ENCODE measurements at regions not wholly inside any gene's neighbourhood (a gene's known extent, or its start where the extent isn't known, plus 50 kb on each side); places are given as distances from the start of the nearest gene placed in this dataset.
A peak's percentile ranks its signal among the peaks of the same experiment; 100 is the strongest.

GRCh38 chr3:178437236-178437635 lies 99.0 kb upstream of the KCNMB2 start:
- DNase-seq (ENCODE audit: low spot score) = no peak

- DNase-seq (ENCODE audit: low spot score) = peak; percentile 74
Measured at GRCh38 chr3:178439504-178439903, 96.7 kb upstream of the KCNMB2 start.

- DNase-seq (ENCODE audit: low spot score) = no peak
Measured at GRCh38 chr3:178440043-178440442, 96.2 kb upstream of the KCNMB2 start.

GRCh38 chr3:178443634-178444033 lies 92.6 kb upstream of the KCNMB2 start:
- no peak for DNase-seq (ENCODE audit: low spot score)

- DNase-seq (ENCODE audit: low spot score) = no peak
Measured at GRCh38 chr3:178445139-178445538, 91.1 kb upstream of the KCNMB2 start.

- DNase-seq (ENCODE audit: low spot score) = no peak
Measured at GRCh38 chr3:178446059-178446458, 90.2 kb upstream of the KCNMB2 start.

- no peak for DNase-seq (ENCODE audit: low spot score)
Measured at GRCh38 chr3:178450476-178450875, 85.8 kb upstream of the KCNMB2 start.

GRCh38 chr3:178451799-178452198 lies 84.4 kb upstream of the KCNMB2 start:
- no peak for DNase-seq (ENCODE audit: low spot score)

- peak; percentile 15 for DNase-seq (ENCODE audit: low spot score)
Measured at GRCh38 chr3:178454726-178455125, 81.5 kb upstream of the KCNMB2 start.

- DNase-seq (ENCODE audit: low spot score) = no peak
Measured at GRCh38 chr3:178455226-178455625, 81.0 kb upstream of the KCNMB2 start.

- no peak for DNase-seq (ENCODE audit: low spot score)
Measured at GRCh38 chr3:178455946-178456345, 80.3 kb upstream of the KCNMB2 start.

- no peak for DNase-seq (ENCODE audit: low spot score)
Measured at GRCh38 chr3:178456621-178457285, 79.5 kb upstream of the KCNMB2 start.

- no peak for DNase-seq (ENCODE audit: low spot score)
Measured at GRCh38 chr3:178457511-178457910, 78.7 kb upstream of the KCNMB2 start.

GRCh38 chr3:178458313-178459037 lies 77.8 kb upstream of the KCNMB2 start:
- DNase-seq (ENCODE audit: low spot score) = no peak

- DNase-seq (ENCODE audit: low spot score) = no peak
Measured at GRCh38 chr3:178459038-178459410, 77.2 kb upstream of the KCNMB2 start.

GRCh38 chr3:178465260-178466180 lies 70.7 kb upstream of the KCNMB2 start:
- no peak for DNase-seq (ENCODE audit: low spot score)

- no peak for DNase-seq (ENCODE audit: low spot score)
Measured at GRCh38 chr3:178472941-178473340, 63.3 kb upstream of the KCNMB2 start.

- DNase-seq (ENCODE audit: low spot score) = no peak
Measured at GRCh38 chr3:178474526-178474925, 61.7 kb upstream of the KCNMB2 start.

- no peak for DNase-seq (ENCODE audit: low spot score)
Measured at GRCh38 chr3:178475062-178475461, 61.2 kb upstream of the KCNMB2 start.

- no peak for DNase-seq (ENCODE audit: low spot score)
Measured at GRCh38 chr3:178476886-178477285, 59.4 kb upstream of the KCNMB2 start.

GRCh38 chr3:178479446-178479845 lies 56.8 kb upstream of the KCNMB2 start:
- DNase-seq (ENCODE audit: low spot score) = no peak

- no peak for DNase-seq (ENCODE audit: low spot score)
Measured at GRCh38 chr3:178479860-178480259, 56.4 kb upstream of the KCNMB2 start.

GRCh38 chr3:178480274-178480673 lies 56.0 kb upstream of the KCNMB2 start:
- DNase-seq (ENCODE audit: low spot score) = no peak

All from A172 (cell line).